Muscle of arm (tissue), 1 donor: ENCODE measurements at regions not wholly inside any gene's neighbourhood (a gene's known extent, or its start where the extent isn't known, plus 50 kb on each side); places are given as distances from the start of the nearest gene placed in this dataset.
"Not testable (repeated sequence)": the region's sequence is repeated elsewhere in the genome, so short reads cannot be mapped to it uniquely, and the experiment has no call there.

Experiments used
- DNase-seq: peaks from one replicate; pipeline ENCODE4 v3.0.0-alpha.2; 2013

DNA sequence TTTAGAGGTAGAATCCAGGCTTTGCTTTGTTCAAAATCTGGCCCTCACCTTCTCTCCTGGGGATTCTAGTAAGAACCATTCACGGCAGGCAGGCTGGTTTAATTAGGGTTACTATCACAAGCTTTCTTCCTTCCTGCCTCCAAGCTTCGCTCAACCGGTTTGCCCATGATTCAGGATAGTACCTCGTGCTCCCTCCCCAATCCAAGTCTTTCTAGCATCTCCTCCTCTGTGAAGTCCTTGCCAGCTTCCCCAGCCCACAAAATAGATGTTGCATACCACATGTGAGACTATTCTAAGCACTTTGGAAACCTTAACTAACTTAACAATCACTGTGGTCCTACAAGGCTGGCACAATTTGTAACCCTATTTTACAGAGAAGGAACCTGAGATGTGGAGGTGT, 135.1 kb downstream of the SOCS6 start:
- no peak for DNase-seq

DNA sequence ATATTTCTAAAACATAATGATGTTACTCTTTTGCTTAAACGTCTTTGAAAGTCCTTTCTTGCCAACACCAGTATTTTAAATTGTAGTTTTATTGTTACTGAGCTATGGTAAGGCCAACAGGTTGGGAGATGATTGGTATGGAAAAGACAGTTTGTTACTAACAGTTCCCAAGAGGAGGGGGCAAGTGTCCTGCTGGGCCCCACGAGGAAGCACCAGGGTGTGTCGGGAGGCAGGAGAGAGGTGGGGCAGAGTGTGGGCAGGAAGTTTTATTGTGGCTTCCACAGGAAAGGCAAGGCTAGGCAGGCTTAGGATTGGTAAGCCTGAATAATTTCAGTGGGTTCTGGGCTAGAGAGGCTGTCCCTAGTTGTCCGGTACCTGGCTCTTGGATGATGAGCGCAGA, 134.3 kb downstream of the SOCS6 start:
- no peak for DNase-seq

DNA sequence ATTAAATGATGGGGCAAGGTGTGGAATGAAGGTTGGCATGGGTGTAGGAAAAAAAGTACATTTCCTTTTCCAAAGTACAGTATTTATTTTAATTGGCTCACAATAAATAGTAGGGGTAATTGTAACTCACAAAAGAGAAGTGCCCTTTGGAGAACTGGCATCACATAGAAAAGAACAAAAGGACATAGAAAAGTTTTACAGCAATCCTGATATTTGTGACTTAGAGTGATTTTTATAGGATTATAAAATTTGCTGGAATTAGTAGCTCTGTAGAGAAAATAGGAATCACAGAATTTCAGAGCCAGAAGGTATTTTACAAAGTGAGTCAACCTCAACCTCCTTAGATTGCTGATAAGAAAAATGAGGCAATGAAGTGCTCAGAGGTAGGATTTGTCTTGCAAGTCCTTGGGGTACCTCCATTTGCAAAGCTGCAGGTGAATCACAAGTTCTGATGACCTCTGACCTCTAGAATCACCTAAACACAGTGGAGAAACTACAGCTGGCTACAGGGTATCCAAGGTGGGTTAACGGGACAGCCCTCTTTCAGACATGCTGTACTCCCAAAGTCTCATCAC, 133.6 kb downstream of the SOCS6 start:
- no peak for DNase-seq

DNA sequence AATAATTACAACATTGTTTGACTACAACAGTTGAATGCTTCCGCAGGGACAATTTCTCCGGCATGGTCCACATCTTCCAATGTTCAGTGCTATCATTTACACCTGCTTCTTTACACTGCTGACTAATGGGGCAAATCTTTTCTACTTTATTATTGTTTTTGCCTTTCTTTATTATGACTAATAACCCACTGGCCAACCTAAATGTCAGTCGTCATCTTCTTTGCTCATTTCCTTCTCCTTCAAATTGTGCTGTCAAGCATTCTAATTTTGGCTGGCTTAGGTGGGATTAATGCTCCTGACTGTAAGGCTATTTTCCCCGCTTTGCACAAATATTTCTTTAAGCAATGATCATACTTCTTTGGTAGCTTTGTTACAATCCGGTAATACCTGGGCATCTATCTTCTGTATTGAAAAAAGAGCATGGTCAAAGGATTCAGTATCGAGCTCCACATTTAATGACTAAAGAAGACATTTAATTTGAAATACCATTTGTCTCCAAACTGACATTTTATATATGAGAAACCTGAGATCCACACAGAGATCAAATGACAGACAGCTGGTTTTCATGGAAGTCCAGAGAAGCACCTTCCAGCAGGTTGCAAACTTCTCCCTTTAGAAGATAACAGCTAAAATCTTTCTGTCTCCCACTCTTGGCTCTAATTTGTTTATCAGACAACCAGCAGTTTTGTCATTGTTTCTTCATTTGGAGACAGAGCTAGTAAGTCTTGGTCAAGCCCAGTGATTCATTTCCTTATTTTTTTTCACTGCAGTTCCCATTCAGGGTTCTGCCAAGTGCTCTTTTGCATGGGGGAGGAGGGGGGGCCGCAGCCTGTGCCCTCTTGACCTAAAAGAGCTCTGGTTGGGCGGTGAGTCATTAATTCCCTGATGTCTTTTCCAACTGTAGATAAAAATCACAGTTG, 132.9 kb downstream of the SOCS6 start:
- DNase-seq = peak; percentile 15

DNA sequence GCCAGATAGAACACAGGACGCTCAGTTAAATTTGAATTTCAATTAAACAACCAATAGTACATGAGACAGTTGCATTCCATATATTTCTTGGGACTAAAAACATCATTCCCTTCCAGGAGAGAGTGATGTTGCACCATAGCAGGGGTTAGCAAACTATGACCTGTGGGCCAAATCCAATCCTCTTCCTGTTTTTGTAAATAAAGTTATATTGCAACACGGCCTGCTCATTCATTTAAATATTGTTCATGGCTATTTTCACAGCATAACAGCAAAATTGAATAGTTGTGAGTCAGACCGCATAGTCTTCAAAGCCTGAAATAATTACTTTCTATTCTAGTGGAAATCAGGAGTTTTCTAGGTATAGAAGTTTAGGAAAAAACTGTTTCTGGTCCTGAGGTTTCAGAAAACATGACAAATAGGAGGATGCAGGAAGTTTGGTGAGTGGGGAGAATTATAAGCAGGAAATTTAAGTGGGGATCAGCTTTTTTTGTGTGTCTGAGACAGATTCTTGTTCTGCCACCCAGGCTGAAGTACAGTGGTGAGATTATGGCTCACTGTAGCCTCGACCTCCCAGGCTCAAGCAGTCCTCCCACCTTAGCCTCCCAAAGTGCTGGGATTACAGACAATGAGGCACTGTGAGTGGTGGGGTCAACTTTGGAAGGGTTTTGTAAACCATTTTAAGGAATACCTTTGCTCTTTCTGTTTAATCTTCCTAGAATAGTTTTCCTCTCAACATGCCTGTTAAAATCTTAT, 131.5 kb downstream of the SOCS6 start:
- DNase-seq = no peak

DNA sequence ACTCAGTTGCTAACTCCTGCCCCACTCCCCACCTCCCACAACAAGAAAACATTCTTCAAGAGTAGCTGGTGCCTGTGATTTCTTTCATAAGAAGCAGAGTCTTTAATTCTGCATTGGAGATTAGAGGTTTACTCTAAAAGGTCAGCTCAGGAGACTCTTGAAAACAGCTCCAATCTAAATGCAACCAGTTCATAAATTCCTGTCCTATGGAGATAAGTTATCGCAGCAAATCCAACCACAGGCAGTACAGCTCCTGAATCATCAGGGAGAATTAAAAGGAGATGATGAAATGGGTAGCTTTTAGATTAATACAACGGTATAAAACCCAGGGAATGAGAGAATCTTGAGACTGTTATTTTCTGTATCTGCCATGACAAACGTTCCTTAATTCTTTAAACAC, 130.7 kb downstream of the SOCS6 start:
- no peak for DNase-seq

DNA sequence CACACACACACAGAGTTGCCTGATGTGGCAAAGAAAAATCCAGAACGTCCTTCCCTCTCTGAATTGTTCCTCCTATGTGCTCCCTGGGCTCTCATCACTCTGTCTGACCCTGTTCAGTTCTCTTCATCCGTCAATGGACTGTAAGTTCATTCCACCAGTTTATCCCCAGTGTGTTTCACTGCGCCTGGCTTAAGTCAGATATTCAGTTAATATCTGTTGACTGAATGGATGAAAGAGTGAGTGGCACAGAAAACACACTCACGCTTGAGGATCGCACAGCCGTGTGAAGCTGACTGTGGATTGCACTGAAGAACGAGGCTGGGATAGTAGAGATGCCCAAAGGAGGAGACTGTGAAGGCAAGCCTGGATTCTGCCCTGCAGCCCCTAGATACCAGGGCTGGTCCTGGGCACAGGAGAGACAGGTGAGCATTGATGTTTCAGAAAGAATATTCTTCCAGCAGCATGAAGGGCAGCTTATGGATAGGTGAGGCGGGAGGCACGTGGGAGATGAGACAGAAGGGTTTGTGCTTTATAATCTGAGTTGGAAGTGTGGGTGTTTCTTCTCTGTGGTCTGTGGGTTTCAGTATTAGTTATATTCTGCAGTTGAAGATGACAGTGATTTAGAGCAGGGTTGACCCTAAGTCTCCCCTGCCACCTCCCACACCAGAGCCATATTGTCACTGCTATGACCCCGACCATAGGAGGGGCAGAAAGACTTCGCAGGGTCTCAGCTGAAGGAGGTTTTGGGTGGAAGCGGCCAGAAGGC, 129.9 kb downstream of the SOCS6 start:
- no peak for DNase-seq

DNA sequence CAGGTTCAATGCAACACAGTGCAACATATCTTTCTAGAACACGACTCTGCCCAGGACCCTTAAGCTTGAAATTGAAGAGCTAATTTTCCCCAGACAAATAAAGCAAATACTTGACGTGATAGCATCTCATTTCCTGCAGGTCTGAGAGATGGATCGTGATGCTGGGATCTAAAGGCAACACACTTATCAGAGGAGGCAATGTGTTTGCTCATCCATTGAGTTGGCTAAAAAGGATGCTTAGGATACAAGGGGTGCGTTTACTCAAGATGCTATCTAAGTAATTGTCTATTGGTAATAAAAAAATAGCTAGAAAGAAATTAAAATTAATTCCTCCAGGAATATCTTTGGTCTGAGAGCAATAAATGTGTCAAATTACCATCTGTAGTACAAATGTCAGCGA, 129.0 kb downstream of the SOCS6 start:
- DNase-seq = no peak

DNA sequence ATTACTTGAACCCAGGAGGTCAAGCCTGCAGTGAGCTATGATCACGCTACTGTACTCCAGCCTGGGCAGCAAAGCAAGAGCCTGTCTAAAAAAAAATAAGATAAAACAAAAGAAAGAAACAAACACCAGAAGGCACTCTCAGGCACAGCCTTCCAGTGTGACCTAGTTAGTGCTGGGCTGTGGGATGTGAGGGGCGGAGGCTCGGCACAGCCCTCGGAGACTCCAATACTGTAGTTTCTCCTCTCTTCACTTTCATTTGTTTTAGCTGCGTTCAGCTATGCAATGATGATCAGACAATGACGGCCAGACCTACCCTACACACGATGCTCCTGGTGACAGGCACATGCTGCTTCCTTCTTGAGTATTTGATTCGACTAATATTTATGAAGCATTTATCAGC, 127.7 kb downstream of the SOCS6 start:
- DNase-seq = no peak

DNA sequence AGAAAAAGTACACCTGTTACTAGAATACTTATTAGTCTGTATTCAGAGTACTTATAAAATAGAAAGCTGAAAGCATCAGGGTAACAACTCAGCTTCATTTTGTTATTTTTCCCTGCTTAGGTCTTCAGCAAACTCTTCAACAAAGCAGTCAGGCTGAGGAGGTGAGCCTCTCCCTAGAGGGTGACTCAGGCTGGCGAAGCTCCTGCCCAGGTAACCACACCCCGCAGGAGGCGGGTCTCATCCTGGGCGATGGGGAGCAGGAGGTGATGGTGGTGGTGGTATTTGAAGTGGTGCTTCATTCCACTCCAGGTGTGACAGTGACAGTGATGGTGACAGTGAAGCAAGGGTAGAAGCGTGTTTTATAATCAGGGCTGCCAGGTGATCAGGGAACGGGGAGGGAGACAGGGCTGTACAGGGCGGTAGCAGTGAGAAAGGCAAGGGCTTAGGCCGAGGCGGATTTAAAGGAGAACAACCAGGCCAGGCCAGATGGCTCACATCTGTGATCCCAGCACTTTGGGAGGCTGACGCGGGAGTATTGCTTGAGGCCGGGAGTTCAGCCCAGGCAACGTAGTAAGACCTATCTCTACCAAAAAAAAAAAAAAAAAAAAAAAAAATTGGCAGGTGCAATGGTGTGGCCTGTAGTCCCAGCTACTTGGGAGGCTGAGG, 127.1 kb downstream of the SOCS6 start:
- DNase-seq = no peak

DNA sequence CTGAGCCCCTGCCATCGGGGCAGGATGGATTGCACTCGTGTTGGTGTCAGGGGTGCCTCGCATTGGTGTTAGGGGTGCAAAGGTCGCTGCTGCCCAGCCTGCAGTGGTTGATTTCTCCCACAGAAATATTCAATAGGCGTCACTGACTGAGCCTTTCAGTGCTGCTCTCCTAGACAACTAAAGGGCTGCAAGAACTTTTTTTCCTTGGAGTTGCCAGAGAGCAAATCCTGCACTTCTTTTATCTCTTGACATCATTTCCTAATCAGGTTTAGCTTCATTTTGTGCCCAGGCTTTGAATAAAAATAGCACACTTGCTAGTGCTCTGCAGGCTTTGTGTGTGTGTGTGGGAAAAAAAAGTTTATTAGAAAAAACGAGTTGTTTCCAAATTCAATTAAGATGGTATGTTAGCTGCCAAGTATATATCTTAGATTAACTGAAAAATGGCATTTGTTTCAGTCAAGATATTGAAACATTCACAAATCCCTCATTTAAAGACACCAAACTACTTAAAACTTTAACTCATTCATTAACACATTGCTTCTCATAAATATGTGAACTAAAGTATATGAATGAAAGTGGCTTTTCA, 125.6 kb downstream of the SOCS6 start:
- DNase-seq = no peak

DNA sequence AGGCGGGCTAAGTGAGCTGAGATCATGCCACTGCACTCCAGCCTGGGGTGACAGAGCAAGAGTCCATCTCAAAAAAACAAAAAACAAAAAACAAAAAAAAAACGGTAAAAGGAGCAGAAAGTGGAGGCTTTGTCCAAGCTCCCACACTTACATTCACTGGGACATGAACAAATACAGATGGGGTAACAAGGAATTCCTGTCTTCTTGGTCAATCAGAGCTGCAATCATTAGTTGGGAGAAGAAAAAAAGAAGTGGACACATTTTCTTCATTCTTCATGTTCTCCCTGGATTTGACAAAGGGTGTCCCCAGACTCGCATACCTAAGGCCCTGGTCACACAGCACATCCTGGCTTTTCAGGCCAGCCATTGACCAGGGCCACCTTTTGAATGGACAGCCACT, 124.6 kb downstream of the SOCS6 start:
- DNase-seq = no peak

DNA sequence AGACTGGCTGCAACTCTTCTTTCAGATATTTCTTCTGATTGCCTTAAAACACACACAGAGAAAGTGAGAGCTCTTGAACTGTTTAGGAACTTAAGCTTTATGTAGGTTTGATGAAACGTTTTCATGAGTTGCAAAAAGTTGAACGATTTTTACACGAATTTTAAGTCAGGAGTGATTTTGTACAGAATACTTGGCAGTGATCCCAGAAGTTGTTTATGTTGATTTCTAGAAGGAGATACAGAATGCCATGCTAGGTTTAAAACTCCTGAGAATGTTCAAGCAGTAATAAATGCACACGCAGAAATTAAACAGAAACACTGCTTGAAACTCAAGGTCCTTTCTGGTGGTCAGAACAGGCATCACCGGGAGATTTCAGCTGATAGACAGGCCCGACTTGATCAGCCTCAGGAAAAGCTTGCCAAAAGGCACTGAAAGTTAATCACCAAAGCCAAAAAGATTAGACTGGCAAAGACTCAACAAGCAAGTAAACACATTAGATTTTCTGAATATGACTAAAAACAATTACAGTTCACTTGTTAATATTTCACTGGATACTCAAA, 123.1 kb downstream of the SOCS6 start:
- no peak for DNase-seq

DNA sequence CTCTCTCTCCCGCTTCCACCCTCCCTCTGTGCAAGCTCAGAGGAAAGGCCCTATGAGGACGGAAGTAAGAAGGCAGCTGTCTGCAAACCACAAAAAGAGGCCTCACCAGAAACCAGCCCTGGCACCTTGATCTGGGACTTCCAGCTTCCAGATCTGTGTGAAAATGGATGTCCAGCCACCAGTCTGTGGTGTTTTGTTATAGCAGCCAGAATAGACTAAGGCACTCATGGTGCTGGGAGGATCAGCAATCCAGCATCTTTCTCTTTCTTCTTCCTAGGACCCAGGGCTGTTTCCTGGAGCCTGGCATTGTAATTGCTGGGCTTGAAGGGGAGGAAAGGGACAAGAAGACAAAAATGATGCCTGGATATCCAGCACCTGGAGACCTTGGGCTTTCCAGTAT, 122.5 kb downstream of the SOCS6 start:
- DNase-seq = no peak

DNA sequence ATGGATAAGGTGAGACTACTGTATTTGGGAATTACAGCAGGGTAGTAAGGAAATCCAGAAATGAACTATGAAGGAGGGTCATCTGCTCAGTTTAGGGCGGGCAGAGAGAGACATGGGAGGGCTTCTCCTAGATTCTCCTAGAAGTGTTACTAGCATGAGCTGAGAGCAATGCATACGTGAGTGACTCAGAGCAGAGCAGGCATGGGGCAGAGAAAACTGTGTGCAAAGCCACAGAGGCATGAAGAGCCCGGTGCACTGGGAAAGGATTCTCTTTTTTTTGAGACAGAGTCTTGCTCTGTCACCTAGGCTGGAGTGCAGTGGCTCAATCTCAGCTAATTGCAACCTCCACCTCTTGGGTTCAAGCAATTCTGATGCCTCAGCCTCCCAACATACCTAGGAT, 116.2 kb downstream of the SOCS6 start:
- no peak for DNase-seq

DNA sequence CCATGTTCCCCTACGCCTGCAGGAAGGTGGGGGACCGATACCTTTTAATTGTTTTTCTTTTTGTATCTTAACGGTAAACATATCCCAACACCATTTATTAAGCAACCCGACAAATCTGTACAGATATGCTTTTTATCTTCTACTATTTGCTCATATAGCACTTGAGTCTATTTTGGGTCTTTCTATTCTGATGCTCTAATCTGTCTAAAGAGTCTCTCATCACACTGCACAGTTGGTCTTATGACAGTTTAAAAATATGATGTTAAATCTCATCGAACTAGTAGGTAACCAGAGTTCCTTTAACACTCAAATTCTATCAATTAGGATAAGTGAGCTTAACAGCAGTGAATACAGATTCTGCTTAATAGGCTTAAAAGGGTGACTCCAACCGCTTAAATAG, 111.6 kb downstream of the SOCS6 start:
- no peak for DNase-seq

DNA sequence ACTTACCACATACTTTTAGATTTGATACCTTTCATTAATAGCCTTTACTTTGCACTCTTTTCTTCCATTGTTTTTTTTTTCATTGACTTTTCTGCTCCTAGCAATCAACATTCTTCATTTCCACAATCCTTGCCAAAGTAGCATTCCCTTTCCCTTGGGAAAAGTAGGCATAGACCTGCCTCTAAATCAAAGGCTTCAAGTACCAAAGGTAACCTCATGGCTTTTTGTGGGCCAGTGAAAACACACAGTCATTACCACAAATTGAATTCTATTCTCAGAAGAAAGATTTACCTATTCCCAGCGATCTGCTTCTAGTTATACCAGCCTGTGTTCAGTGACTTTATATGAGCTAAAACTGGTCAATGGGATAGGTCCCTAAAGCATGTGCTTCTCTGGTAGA, 109.2 kb downstream of the SOCS6 start:
- no peak for DNase-seq

DNA sequence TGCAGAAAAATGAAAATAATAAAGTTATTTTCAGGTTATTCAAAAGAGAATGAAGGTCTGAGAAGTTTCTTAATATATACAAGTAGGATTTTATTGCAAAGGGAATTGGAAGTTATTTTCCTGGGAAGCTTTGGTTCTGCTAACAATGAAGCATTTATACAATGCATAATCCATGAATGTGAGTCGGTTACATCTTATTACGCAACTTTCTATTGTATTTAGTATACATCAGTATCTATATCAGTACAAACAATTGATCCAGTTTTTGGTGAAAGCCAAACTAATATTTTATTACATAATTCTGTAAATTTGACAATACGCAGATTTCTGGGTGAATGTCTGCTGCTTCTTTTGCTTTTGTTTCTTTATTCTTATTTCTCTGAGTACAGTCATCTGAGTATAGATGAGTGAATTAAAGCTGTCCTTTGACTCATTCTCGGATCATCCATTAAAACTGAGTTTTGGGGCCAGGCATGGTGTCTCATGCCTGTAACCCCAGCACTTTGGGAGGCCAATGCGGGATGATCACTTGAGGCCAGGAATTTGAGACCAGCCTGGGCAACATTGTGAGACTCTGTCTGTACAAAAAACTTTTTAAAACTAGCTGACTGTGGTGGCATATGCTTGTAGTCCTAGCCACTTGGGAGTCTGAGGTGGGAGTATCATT, 108.5 kb downstream of the SOCS6 start:
- no peak for DNase-seq

DNA sequence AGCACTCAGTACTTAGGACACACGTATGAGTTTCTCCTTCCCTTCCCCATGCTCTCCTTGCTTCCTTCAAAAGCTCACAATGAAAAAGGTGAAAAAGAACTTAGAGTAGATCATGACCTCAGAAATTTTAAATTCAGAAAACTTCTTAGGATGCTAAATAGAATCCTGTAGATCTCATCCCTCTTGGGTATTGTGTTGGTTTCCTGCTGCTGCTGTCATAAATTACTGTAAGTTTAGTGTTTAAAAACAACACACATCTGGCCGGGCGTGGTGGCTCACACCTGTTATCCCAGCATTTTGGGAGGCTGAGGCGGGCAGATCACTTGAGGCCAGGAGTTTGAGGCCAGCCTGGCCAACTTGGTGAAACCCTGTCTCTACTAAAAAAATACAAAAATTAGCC, 106.9 kb downstream of the SOCS6 start:
- DNase-seq = not testable (repeated sequence)

DNA sequence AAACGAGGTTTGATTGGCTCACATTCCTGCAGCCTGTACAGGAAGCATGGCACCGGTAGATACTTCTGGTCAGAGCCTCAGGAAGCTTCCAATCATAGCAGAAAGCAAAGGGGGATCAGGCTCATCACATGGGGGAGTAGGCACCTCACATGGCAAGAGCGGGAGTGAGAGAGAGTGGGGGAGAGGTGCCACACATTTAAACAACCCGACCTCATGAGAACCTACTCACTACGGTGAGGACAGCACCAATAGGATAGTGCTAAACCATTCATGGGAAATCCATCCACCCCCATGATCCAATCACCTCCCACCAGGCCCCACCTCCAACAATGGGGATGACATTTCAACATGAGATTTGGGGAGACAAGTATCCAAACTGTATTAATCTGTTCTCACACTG, 105.8 kb downstream of the SOCS6 start:
- DNase-seq = no peak
